Activated gamma-delta T cell treated with anti-CD3 and anti-CD28 coated beads, Interleukin-2, amount 50 U/mL, for 16 hours (primary cell): ENCODE measurements at regions not wholly inside any gene's neighbourhood (a gene's known extent, or its start where the extent isn't known, plus 50 kb on each side); places are given as distances from the start of the nearest gene placed in this dataset.
"Not testable (repeated sequence)": the region's sequence is repeated elsewhere in the genome, so short reads cannot be mapped to it uniquely, and the experiment has no call there.

Experiments used
- DNase-seq: peaks from one replicate; pipeline ENCODE4 v3.0.0-alpha.2; 2020; ENCODE audit warnings: low read depth

DNA sequence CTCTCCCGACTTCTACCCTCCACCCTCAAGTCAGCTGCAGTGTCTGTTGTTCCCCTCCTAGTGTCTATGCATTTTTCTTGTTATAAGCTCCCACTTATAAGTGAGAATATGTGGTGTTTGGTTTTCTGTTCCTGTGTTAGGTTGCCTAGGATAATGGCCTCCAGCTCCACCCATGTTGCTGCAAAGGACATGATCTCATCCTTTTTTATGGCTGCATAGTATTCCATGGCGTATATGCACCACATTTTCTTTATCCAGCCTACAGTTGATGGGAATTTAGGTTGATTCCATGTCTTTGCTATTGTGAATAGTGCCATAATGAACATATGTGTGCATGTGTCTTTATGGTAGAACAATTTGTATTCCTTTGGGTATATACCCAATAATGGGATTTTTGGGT, 80.7 kb downstream of the SPTSSA start:
- DNase-seq: not testable (repeated sequence)

- DNase-seq: no peak
Measured at GRCh38 chr14:34380471-34380845, 81.6 kb downstream of the SPTSSA start.

DNA sequence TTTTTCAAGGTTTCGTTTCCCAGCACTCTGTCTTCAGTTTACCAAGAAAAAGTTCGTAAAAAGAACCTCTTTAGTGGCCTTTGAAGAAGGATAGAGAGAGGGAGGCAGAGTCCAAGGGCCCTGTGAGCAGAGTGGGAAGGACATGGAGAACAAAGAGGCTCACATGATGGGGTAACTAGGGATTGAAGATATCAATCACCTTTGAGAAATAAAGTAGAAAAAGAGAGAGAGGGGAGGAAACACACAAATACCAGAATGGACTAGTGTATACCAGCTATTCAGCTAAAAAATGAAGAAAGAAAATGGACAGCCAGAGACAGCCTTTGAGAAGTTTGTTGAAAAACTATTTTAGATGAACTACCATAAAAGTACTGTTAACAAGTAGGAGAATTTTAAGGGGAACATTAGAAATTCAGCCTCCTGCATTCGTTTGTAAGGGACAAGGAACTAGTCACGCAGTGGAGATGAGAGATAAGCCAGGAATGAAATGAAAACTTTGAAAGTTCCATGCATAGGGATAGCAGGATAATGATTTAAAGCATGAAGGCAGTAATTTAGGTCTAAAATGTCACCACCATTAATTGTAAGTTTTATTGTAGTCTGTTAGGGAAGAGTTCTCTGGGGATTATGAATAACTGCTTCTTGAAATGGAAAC, 82.1 kb downstream of the SPTSSA start:
- no peak for DNase-seq

GRCh38 chr14:34376649-34377267, 85.3 kb downstream of the SPTSSA start:
- DNase-seq: no peak

GRCh38 chr14:34374998-34375740, 86.9 kb downstream of the SPTSSA start:
- DNase-seq: no peak

GRCh38 chr14:34373191-34373590, 88.8 kb downstream of the SPTSSA start:
- DNase-seq: no peak

DNA sequence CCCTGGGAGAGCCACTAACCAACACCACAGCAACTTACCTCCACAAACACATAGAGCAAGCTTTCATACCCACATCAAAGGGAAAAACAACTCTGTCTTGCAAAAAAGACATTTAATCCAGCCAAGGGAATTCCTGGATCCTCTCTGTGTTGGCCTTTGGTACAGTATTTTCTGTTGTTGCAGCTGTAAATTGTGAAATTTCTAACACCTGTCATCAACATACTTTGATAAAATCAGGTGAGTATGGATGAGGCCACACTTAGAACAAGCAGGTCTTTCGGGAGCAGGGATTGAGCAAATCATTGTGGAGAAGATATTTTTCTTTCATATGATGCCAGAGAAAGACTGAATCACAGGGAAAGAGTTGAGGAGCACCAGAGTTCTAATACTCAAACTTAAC, 89.3 kb downstream of the SPTSSA start:
- DNase-seq: no peak

DNA sequence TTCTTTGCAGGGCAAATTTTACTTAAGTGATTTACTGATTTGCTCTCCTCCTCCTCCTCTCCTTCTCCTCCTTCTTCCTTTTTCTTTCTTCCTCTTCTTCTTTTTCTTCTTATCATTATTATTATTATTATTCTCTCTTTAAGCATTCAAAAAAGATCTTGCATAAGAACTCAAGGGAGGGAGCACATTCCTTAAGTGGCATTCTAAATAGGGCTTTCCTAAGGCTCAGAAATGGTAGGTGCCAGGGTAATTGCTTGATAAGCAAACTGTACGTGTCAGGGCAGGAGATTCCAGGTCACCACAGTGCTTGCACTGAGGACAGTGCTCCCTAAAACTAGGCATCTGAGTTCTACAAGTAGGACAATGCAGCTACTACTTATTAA, 92.4 kb downstream of the SPTSSA start:
- no peak for DNase-seq

DNA sequence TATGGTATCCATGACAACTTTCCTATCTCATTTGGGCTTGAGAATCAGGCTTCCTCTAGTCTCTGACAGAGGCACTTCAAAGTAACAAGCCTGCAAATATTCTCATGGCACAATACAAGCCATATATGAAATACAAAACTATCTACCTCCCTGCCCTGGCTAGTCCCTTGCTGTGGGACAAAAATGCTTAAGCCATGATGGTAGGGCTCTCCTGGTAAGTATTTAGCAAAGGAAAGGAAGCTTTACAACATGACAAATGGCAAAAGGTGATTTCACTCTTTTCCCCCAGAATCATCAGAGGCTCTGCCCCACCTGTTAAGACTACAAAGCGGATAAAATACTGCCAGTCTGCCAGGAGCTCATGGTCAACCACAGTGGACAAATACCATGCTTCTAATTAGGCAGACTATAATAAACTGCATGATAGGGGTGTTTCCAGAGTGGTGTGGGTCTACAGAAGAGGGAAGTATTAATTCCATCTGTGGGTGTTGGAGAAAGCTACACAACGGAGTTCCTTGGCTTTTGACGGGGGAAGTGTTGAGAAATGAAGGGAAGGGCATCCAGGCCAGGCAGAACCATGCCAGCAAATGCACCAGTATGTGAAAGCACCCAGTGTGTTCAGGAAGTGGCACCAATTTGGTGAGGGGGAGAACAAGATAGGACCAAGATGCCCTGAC, 92.9 kb downstream of the SPTSSA start:
- DNase-seq: no peak

DNA sequence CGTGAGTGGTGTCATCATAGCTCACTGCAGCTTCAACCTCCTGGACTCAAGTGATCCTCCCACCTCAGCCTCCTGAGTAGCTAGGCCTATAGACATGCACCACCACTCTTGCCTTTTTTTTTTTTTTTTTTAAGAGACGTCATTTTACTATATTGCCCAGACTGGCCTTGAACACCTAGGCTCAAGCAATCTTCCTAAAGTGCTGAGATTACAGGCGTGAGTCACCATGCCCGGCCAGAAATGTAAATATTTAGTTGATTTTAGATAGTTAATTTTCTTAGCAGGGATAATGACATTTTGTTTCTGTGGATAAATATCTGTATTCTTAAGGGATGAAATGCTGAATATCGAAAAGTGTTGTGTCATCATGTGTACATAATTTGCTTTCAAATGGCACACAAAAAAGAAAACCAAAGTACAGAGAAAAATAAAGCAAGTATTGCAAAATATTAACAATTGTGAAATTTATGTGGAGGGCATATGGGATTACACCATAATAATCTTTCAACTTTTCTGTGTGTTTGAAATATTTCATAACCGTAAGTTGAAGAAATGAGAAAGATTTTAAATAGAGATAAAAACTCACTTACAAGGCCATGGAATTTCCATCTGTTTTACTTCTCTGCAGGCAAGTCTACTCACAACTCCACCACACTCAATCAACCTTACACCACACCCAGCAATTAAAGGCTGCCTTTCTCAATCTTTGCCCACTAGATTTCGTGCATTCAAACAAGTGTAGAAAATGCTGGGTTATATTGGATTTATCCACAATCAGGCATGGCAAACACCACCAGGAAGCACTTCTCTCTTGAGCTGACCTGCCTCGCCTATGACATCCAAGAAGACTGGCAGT, 93.7 kb downstream of the SPTSSA start:
- no peak for DNase-seq

DNA sequence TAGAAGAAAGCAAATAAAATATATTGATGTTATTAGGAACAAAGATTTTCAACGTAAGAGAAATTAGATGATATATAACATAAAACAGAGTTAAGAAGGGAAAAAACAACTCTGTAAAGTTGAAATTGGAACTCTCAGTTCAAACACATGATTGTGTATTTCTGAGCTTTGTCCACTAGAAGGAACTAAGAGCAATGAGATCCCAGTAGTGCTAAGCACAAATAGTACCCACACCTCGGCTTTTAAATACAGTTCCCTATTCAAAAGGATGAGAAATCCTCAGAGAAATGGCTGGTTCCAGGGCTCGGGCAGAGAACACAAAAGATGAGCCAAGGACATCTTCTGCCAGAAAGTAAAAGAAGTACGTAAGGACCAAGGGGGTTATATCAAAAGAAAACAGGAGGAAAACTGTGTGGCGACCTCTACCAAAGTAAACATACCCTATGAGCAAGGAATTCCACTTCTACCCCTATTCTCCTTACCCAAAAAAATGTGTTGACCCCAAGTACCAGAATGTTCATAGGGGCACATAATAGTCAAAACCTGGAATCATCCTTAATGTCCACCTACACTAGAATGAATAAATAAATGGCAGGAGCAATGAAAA, 96.6 kb downstream of the SPTSSA start:
- no peak for DNase-seq

DNA sequence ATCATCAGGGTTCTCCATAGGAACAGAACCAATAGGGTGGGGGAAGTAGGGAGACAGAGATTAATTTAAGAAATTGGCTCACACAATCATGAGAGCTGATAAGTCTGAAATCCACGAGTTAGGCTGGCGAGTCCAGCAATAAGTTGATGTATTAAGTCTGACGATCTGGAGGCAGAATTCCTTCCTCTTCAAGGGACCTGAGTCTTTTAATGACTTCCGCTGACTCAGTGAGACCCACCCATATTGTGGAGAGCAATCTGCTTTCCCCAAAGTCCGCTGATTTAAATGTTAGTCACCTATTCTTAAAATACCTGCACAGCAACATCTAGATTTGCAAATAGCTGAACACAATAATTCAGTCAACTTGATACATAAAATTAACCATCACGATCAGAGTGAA, 97.8 kb downstream of the SPTSSA start:
- no peak for DNase-seq

GRCh38 chr14:34363733-34364134, 98.3 kb downstream of the SPTSSA start:
- no peak for DNase-seq

- no peak for DNase-seq
Measured at GRCh38 chr14:34362641-34363251, 99.3 kb downstream of the SPTSSA start.

- no peak for DNase-seq
Measured at GRCh38 chr14:34361504-34362011, 100.5 kb downstream of the SPTSSA start.

GRCh38 chr14:34359420-34360117, 102.5 kb downstream of the SPTSSA start:
- DNase-seq: no peak

- DNase-seq: no peak
Measured at GRCh38 chr14:34356264-34356654, 105.8 kb downstream of the SPTSSA start.

- DNase-seq: no peak
Measured at GRCh38 chr14:34355584-34356263, 106.3 kb downstream of the SPTSSA start.

GRCh38 chr14:34354556-34354955, 107.5 kb downstream of the SPTSSA start:
- no peak for DNase-seq

DNA sequence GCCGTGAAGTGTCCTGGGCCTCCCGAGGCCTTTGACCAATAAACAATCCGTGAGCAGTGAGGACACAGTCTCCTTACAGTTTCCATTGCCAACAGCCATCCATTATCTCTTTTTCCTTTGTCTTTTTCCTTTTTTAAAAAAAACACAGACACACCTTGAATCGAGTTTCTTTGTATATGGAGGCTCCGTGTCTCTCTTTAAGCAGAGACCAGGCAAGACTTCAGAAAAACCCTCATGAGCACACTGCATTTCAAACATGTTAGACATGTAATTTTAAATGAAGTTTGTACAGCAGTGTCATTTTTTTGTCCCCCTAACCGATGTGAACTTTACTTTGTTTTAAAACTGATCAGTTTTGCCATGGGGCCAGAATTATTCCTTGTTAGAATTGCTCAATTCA, 111.1 kb downstream of the SPTSSA start:
- no peak for DNase-seq
